ENCODE measurements at regions not wholly inside any gene's neighbourhood (a gene's known extent, or its start where the extent isn't known, plus 50 kb on each side); places are given as distances from the start of the nearest gene placed in this dataset.
A peak's percentile ranks its signal among the peaks of the same experiment; 100 is the strongest.
"Not testable (repeated sequence)": the region's sequence is repeated elsewhere in the genome, so short reads cannot be mapped to it uniquely, and the experiment has no call there.

DNA sequence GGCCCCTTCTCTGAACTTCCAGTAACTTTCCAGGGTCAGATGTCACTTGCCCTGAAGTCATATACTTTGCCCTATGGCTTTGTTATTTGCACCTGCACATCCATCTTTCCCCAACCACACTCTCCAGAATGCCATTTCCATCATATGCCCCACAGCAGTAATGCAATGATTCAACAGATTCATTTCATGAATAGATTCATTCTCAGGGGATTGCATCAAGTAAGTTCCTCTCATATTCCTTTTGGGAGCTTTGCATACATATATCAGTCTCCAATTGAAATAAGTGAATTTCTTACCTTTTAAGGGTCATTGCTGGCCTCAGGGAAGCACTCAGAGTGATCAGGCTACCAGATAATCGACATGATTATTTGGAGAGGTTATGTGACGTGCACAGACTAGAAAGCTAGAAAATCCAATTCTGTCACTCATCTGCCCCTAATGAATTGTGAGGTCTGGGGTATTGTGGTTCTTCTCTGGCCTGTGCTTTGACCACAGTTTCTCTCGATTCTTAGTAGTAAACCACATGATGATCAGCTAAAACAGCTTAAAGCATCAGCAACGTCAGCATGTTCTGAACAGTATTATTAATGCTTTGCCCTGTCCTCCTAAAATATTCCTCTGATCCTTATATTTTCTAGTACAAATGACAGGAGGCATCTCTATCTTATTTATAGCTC is 179.9 kb downstream of the ATPSCKMT start:
- no peak for DNase-seq

DNA sequence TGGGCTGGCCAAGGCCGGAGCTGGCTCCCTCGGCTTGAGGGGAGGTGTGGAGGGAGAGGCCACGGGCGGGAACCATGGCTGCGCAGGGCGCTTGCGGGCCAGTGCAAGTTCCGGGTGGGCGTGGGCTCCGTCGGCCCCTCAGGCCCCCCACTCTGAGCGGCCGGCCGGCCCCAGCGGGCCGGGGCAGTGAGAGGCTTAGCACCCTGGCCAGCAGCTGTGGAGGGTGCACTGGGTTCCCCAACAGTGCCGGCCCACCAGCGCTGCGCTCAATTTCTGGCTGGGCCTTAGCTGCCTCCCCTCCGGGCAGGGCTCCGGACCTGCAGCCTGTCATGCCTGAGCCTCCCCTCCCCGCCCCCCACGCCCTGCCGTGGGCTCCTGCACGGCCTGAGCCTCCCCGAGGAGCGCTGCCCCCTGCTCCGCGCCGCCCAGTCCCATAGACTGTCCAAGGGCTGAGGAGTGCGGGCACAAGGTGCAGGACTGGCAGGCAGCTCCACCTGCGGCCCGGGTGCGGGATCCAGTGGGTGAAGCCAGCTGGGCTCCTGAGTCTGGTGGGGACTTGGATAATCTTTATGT is 184.2 kb downstream of the ATPSCKMT start:
- DNase-seq: no peak

DNA sequence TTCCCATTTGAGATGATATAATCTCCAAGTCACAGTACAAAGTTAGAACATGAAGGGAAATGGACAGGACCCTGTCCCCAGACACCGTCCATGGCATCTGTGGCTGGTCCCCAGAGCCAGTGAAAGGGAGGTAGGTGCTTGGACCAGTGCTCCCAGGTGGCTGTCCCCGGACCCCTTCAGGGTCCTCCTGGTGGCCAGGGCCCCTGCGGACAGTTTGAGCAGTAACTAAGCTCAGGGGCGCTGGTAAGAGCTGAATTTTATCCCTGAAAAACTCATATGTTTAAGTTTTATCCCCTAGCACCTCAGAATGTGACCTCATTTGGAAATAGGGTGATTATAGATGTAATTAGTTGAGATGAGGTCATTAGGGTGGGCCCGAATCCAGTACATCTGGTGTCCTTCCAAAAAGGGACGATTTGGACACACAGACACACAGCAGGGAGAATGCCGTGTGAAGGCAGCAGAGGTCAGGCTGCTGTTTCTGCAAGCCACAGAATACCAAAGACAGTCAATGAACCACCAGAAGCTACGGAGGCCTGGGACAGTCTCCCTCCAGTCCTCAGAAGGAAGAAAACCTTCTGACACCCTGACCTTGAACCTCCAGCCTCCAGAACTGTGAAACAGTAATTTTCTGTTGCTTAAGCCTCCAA is 185.0 kb downstream of the ATPSCKMT start:
- no peak for DNase-seq

DNA sequence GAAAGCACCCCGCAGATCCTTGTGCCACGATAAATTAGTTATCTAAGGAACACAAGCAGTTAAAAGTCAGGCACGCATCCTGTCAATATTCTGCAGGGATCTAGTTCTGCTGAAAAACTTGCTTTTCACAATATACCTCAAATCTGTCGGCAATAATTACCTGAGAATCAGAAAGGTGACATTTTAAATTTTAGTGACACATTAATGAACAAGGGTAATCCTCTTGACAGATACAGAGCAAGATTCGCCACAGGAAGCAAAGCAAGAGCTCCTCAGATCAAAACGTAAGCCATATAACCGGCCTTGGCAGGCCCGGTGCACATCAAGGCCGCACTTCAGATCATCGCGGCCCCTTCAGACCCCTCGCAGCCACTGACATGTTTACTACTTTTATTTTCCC is 185.7 kb downstream of the ATPSCKMT start:
- DNase-seq: no peak

GRCh38 chr5:10059980-10060379 is 189.7 kb downstream of the ATPSCKMT start:
- no peak for DNase-seq

DNA sequence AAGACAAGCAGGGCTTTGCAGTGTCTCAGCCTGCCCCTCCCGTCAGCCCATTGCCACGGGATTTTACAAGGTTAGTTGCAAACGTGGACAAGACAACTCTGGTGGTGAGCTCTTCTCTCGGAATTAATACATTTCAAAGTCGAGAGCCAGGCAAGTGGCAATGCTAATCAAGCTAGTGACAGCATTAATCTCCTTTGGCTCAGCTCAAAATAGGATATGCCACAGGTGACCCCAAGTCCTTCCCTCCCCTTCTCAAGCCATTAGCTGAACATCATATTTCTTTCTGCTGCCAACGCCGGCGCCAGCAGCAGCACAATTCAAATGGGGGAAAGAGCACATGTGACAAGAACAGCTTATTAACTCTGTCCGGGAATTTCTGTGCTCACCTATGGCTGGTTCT is 190.1 kb downstream of the ATPSCKMT start:
- no peak for DNase-seq

DNA sequence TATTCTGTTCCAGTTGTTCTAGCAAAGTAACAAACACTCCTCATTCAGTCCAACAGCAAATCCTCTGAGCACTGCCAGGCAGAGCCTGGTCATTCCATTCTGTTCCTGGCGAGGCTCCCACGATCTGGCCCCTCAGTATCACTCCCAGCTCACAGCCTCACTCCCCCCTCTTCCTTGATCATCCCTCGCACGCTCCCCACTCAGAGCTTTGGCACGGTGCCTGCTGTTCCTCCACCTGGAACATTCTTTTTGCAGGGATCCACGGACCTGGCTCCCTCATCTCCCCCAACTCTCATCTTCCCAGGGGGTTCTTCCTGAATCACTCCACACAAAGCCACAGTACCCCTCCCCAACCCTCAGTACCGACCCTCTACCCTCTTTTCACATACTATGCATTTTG is 192.3 kb downstream of the ATPSCKMT start:
- DNase-seq: no peak

GRCh38 chr5:10056228-10056760 is 193.4 kb downstream of the ATPSCKMT start:
- DNase-seq: no peak

DNA sequence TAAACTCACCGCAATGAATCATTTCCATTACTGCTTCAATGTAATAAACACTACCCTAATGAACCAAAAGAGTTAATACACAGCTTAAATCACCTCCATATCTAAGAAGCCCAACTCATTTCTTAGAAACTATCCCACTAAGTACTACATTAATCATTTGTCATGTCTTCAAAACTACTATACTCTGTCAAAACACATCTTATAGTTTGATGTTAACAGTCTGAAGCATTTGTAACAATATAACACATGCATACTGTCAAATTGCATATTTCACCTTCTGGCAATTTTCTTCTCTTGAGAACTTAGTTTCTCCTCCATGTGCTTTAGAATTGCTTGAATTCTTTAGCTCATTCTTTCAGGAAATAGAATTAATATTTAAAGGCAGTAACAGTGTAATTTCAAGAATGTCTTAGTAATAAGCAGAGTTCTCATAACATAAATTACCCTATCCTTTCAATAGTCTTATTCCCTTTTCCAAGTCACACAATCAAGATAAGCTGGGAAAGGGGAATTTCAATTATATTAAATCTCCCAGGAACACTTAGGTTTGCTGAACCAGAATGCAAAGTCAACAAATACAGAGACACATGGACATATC is 199.7 kb downstream of the ATPSCKMT start:
- no peak for DNase-seq

GRCh38 chr5:10046676-10047075 is 203.0 kb downstream of the ATPSCKMT start:
- DNase-seq: no peak

GRCh38 chr5:10045376-10045775 is 204.3 kb downstream of the ATPSCKMT start:
- no peak for DNase-seq

GRCh38 chr5:10036136-10036815 is 213.4 kb downstream of the ATPSCKMT start:
- no peak for DNase-seq

DNA sequence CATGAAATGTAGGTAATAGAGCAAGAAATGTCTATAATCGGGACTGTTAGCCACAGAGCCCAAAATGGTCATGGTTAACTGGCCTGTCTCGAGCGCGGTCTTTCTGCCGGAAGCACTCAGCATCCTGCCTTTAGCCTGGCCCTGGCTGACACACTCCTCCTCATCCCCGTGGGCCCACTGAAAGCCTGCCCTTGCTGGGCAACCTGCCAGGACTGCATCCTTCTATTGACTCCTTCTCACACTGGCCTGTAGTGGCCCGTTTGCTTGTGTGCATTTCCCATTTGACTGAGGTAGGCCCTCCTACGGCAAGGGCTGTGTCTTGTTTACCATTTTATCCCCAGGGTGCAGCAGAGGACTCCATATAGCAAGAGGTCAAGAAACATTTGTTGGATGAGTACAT is 215.7 kb downstream of the ATPSCKMT start:
- DNase-seq: no peak

DNA sequence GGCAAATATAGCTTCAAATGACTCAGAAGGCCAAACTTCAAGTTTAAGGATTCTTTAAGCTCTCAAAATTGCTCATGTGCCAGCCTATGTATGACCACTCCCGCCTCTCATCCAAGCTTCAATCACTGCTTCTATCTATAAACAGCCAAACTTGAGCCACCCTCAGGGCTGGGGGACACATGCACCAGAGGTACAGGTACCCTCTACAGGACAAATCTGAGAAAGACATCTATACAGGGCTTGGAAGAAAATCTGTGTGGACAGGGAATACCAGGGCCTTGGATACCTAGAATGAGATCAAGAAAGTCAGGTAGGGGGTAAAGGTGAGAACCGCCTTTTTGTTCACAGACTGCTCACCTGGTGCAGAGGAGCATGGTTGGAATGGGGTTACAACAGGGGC is 217.9 kb downstream of the ATPSCKMT start:
- no peak for DNase-seq

GRCh38 chr5:10030219-10030831 is 219.4 kb downstream of the ATPSCKMT start:
- DNase-seq: peak; percentile 41

GRCh38 chr5:10023494-10023893 is 226.2 kb downstream of the ATPSCKMT start:
- DNase-seq: no peak

GRCh38 chr5:10021248-10021647 is 228.4 kb downstream of the ATPSCKMT start:
- DNase-seq: no peak

GRCh38 chr5:10019236-10019635 is 230.5 kb downstream of the ATPSCKMT start:
- no peak for DNase-seq

DNA sequence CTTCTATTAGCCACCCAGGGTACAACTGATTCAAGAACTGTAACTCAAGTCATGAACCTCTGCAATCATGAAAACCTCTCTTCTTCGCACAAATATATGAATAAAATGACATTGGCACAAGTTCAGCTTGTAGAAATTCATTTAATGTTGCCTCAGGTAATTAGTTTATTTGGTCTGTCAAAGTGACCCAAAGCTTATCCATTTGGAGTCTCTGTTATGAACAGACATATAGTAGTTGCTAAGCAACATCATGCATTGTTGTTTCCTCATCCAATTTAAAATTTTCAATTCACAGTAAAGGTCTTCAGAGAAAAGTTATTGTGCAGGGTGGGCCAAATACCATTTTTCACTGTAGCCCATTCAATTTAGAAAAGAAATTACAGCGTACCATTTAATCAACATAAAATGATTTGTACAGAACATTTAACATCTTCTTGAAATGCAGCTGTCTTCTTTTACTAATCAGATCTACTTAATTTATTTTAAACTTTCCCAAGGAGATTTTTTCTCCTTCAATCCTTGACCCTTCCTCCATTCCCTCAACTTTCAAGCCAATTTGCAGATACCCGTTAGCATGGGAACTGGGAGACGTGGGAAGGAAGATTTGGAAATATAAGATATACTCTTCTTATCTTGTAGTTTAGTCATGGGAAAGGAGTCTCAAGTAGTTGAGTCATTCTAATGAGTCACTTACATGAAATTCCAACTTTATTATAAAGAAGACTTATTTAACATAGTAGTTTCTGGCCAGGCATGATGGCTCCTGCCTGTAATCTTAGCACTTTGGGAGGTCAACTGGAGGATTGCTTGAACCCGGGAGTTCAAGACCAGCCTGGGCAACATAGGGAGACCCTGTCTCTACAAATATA is 231.3 kb downstream of the ATPSCKMT start:
- peak; percentile 80 for DNase-seq

DNA sequence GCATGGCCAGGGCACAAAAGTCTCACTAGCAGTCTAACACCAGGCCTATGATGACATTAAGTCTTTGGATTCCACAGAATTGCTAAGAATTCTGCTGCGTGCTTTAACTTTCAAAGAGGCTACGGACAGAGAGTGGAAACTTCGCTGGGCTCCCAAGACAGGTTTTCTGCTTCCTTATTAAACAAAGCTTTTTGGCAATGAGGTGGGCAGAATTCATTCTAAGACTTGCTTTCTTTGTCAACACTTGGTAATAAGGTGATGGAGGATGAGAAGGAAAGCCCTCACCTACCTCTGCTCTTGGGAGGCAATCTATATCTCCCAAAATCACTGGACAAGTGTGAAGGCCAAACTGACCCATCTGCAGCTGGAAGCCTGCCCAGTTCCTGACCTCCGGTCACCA is 231.9 kb downstream of the ATPSCKMT start:
- no peak for DNase-seq

DNA sequence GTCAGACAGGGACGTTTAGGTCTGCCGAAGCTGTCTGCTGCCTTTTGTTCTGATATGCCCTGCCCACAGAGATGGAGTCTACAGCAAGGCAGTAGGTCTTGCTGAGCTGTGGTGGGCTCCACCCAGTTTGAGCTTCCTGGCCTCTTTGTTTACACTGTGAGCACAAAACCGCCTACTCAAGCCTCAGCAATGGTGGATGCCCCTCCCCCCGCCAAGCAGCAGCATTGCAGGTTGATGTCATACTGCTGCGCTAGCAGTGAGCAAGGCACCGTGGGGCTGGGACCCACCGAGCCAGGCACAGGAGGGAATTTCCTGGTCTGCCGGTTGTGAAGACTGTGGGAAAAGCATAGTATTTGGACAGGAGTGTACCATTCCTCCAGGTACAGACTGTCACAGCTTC is 233.1 kb downstream of the ATPSCKMT start:
- not testable (repeated sequence) for DNase-seq

GRCh38 chr5:10015681-10016080 is 234.0 kb downstream of the ATPSCKMT start:
- DNase-seq: peak; percentile 6
